CD4-positive, alpha-beta T cell treated with Interferon gamma for 1 hour (primary cell): ENCODE measurements at regions not wholly inside any gene's neighbourhood (a gene's known extent, or its start where the extent isn't known, plus 50 kb on each side); places are given as distances from the start of the nearest gene placed in this dataset.

Experiments
- DNase-seq: peaks from one replicate; pipeline ENCODE4 v3.0.0-alpha.2; 2020

- DNase-seq = no peak
These were observed 523.2 kb downstream of the GATA3 start for GRCh38 chr10:8577686-8578085.

GRCh38 chr10:8581521-8582225 is 527.2 kb downstream of the GATA3 start:
- no peak for DNase-seq

- DNase-seq = no peak
These were observed 528.6 kb downstream of the GATA3 start for GRCh38 chr10:8583096-8583495.

GRCh38 chr10:8584666-8585065 is 530.2 kb downstream of the GATA3 start:
- no peak for DNase-seq

GRCh38 chr10:8586504-8586903 is 532.0 kb downstream of the GATA3 start:
- DNase-seq = no peak

GRCh38 chr10:8588135-8588534 is 533.6 kb downstream of the GATA3 start:
- no peak for DNase-seq

GRCh38 chr10:8590518-8590917 is 536.0 kb downstream of the GATA3 start:
- no peak for DNase-seq

GRCh38 chr10:8591640-8592039 is 537.2 kb downstream of the GATA3 start:
- DNase-seq = no peak

GRCh38 chr10:8594176-8594575 is 539.7 kb downstream of the GATA3 start:
- no peak for DNase-seq

- DNase-seq = no peak
These were observed 540.2 kb downstream of the GATA3 start for GRCh38 chr10:8594711-8595110.

- no peak for DNase-seq
These were observed 540.7 kb downstream of the GATA3 start for GRCh38 chr10:8595140-8595539.

GRCh38 chr10:8596929-8597472 is 542.5 kb downstream of the GATA3 start:
- DNase-seq = no peak

GRCh38 chr10:8600192-8600591 is 545.7 kb downstream of the GATA3 start:
- DNase-seq = no peak

- DNase-seq = no peak
These were observed 548.3 kb downstream of the GATA3 start for GRCh38 chr10:8602821-8603220.

GRCh38 chr10:8614054-8614565 is 559.6 kb downstream of the GATA3 start:
- DNase-seq = no peak

- DNase-seq = no peak
These were observed 560.6 kb downstream of the GATA3 start for GRCh38 chr10:8615118-8615517.

GRCh38 chr10:8616166-8616565 is 561.7 kb downstream of the GATA3 start:
- DNase-seq = no peak

GRCh38 chr10:8617792-8618191 is 563.3 kb downstream of the GATA3 start:
- DNase-seq = no peak

GRCh38 chr10:8618834-8619233 is 564.3 kb downstream of the GATA3 start:
- no peak for DNase-seq

GRCh38 chr10:8628351-8628750 is 573.9 kb downstream of the GATA3 start:
- DNase-seq = no peak

- DNase-seq = no peak
These were observed 579.4 kb downstream of the GATA3 start for GRCh38 chr10:8633909-8634308.

- DNase-seq = no peak
These were observed 581.9 kb downstream of the GATA3 start for GRCh38 chr10:8636371-8636770.

GRCh38 chr10:8637640-8638039 is 583.2 kb downstream of the GATA3 start:
- no peak for DNase-seq

- DNase-seq = no peak
These were observed 583.7 kb downstream of the GATA3 start for GRCh38 chr10:8638088-8638672.
